Activated CD4-positive, alpha-beta T cell treated with anti-CD3 and anti-CD28 coated beads, Interleukin-2, amount 50 U/mL, for 1 hour (primary cell): ENCODE measurements at regions not wholly inside any gene's neighbourhood (a gene's known extent, or its start where the extent isn't known, plus 50 kb on each side); places are given as distances from the start of the nearest gene placed in this dataset.
"Not testable (repeated sequence)": the region's sequence is repeated elsewhere in the genome, so short reads cannot be mapped to it uniquely, and the experiment has no call there.

Experiments used
- DNase-seq: peaks from one replicate; pipeline ENCODE4 v3.0.0-alpha.2; 2020

GRCh38 chr6:134599079-134599478 is 281.2 kb upstream of the SGK1 start:
- no peak for DNase-seq

- no peak for DNase-seq
These were observed 278.3 kb upstream of the SGK1 start for GRCh38 chr6:134596191-134596590.

GRCh38 chr6:134594881-134595280 is 277.0 kb upstream of the SGK1 start:
- no peak for DNase-seq

GRCh38 chr6:134593887-134594286 is 276.0 kb upstream of the SGK1 start:
- DNase-seq, result no peak

GRCh38 chr6:134593442-134593841 is 275.5 kb upstream of the SGK1 start:
- DNase-seq, result no peak

- no peak for DNase-seq
These were observed 275.1 kb upstream of the SGK1 start for GRCh38 chr6:134593024-134593423.

- DNase-seq, result no peak
These were observed 272.5 kb upstream of the SGK1 start for GRCh38 chr6:134590449-134590848.

GRCh38 chr6:134590004-134590403 is 272.1 kb upstream of the SGK1 start:
- DNase-seq, result no peak

- DNase-seq, result no peak
These were observed 271.6 kb upstream of the SGK1 start for GRCh38 chr6:134589512-134589911.

- no peak for DNase-seq
These were observed 270.4 kb upstream of the SGK1 start for GRCh38 chr6:134588267-134588666.

- DNase-seq, result no peak
These were observed 267.6 kb upstream of the SGK1 start for GRCh38 chr6:134585517-134585873.

- DNase-seq, result no peak
These were observed 267.1 kb upstream of the SGK1 start for GRCh38 chr6:134584847-134585516.

- DNase-seq, result no peak
These were observed 260.1 kb upstream of the SGK1 start for GRCh38 chr6:134577998-134578397.

- DNase-seq, result no peak
These were observed 257.3 kb upstream of the SGK1 start for GRCh38 chr6:134575221-134575620.

- no peak for DNase-seq
These were observed 256.6 kb upstream of the SGK1 start for GRCh38 chr6:134574491-134574890.

- DNase-seq, result not testable (repeated sequence)
These were observed 252.1 kb upstream of the SGK1 start for GRCh38 chr6:134569996-134570395.

GRCh38 chr6:134564705-134565104 is 246.8 kb upstream of the SGK1 start:
- DNase-seq, result no peak

GRCh38 chr6:134560019-134560418 is 242.1 kb upstream of the SGK1 start:
- DNase-seq, result no peak

GRCh38 chr6:134557509-134557908 is 239.6 kb upstream of the SGK1 start:
- DNase-seq, result no peak

- no peak for DNase-seq
These were observed 237.8 kb upstream of the SGK1 start for GRCh38 chr6:134555672-134556071.

GRCh38 chr6:134553936-134554335 is 236.0 kb upstream of the SGK1 start:
- no peak for DNase-seq

GRCh38 chr6:134551245-134551960 is 233.5 kb upstream of the SGK1 start:
- DNase-seq, result no peak

- DNase-seq, result no peak
These were observed 232.7 kb upstream of the SGK1 start for GRCh38 chr6:134550604-134551003.

GRCh38 chr6:134549854-134550253 is 231.9 kb upstream of the SGK1 start:
- no peak for DNase-seq
